HK-2 (cell line): ENCODE measurements at regions not wholly inside any gene's neighbourhood (a gene's known extent, or its start where the extent isn't known, plus 50 kb on each side); places are given as distances from the start of the nearest gene placed in this dataset.
A peak's percentile ranks its signal among the peaks of the same experiment; 100 is the strongest.

Experiments used
- DNase-seq: peaks from one replicate; pipeline ENCODE4 v3.0.0-alpha.2; 2018; ENCODE audit not compliant: unreplicated experiment

DNA sequence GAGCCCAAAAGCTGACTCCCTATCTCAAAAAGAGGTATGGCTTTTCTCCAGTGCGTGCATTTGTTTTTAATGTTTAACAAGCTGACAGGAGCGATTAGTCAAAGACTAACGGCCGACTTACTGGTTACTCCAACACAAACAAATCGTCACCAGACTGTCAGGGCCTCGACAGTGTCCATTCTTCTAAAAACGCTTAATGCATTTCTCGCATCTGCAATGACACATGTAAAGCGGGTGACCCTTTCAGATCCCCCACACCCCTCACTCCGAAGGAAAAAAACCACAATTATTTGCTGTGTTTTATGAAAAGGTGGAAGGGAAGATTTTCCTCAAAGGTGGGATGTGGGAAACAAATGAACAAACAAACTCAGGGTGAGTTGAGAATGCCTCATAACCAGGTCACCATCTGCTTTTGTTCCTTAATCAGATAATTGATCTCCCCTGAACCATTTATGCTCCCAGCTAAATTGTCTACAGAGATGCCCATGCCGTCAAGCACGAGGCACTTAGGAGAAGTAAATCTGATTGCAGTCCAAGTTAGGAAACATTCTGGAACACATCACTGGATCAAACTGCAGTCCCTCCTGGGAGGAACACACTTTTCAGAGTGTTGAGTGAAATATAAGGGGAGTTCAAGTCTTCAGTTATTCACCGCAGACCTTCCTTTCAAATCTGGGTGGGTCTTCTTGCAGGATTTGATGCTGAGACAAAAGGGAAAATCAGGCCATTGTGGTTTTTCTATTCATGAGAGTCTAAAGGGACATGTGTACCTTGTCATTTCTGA is 340.8 kb downstream of the CMPK2 start:
- DNase-seq, result no peak

DNA sequence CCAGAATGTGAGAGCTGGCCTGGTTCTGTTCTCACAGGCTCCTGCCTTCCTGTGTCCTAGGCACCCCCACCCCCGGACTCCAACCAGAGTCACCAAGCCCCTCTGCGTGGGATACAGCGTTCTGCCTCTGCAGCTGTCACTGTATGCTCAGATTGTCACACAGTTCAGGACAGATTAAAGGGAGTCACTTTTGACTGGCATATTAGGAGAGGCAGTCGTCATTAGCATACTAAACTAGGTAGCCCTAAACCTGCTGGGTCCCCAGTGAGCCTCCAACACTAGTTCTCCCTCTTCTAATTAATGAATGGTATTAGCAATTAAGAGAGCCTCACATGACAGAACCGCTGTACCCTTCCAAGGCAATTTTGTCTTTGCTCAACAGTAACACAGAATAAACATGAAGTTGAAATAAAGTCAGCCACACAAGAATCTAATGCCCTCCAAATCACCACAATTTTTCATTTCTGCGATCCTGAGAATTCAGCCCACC is 340.2 kb downstream of the CMPK2 start:
- DNase-seq, result no peak

DNA sequence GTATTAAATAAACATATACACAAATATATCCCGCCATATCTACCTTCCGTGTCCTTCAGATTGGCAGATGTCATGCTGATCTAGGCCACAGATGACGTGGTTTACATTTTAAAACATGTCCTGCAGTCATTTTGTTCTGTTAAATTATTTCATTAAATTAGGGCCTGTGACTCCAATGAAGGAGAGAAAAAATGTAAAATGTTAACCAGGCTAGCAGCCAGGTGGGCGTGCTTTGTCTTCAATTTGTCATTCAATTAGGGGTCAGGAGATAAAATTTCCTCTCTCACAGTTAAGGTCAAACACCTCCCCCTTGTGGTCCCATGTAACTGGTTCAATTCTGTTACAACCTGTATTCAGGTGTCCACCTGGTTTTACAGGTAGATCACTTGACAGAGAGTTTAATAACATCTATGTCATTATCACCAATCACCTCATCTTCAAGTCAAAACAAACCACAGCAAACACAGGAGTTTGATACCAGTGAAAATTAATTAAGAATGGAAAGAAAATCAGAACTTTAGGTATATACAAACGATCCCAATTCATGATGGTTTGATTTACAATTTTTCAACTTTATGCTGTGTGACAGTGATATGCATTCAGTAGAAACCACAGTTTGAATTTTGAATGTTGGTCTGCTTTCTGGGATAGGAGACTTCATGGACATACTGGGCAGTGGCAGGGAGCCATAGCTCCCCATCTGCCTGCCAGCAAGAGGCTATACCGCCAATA is 339.4 kb downstream of the CMPK2 start:
- no peak for DNase-seq

DNA sequence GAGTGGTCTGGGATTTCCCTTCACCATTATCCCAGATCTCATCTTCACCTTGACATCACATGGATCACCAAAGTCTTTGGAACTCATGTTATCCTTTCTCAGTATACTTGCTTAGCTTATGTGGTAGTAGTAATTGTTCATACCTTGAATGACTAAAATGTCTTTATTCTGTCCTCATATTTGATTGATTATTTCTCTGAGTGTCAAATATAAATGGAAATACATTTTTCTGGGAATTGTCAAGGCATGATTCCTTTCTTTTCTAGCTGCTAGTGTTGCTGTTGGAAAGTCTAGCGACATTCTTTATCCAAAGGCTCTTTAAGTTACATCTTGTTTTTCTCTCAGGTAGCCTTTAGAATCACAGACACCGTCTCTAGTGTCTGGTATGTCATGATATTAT is 334.4 kb downstream of the CMPK2 start:
- no peak for DNase-seq

DNA sequence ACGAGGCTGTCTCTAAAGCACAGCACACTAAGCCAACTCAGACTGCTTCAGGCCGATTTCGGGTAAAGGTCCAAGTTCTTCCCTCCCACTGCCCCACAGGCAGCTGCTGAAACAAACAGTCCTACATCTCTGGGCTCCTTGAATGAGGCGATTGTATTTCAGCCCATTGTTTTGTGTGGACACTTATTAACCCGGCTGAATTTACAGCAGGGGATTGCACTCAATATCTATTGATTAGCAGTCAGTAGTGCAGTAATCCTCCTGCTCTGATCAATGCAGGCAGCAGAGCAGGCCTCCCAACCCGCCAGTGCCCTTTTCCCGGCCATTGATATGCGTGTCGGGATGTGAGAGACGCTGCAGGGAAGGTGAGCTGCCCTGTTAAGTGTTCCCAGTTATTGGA is 330.1 kb downstream of the CMPK2 start:
- no peak for DNase-seq

DNA sequence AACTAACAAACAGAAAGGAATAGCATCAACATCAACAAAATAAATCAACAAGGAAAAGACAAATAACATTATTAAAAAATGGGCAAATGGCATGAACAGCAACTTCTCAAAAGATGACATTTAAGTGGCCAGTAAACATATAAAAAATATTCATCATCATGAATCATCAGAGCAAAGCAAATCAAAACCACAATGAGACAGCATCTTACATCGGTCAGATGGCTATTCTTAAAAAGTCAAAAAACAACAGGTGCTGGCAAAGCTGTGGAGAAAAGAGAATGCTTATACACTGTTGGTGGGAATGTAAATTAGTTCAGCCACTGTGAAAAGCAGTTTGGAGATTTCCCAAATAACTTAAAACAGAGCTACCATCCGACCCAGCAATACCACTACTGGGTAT is 327.1 kb downstream of the CMPK2 start:
- no peak for DNase-seq

DNA sequence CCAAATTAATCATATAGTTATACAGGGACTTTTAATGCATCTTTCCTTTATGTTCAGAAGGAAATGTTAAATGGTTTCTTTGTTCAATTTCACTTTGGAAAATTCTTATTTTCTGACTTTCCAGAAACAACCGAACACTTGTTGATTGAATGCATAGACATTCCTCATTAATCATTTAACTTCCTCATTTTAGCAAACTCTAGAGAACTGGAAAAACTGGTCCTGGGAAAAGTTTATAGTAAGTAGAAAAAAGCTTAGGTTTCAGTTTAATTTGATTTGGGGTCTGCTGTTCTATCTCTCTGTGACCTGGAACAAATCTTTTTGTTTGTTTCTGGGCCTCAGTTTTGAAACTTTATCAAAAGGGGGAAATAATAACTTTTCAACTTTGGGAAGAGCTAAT is 320.4 kb downstream of the CMPK2 start:
- DNase-seq, result no peak

DNA sequence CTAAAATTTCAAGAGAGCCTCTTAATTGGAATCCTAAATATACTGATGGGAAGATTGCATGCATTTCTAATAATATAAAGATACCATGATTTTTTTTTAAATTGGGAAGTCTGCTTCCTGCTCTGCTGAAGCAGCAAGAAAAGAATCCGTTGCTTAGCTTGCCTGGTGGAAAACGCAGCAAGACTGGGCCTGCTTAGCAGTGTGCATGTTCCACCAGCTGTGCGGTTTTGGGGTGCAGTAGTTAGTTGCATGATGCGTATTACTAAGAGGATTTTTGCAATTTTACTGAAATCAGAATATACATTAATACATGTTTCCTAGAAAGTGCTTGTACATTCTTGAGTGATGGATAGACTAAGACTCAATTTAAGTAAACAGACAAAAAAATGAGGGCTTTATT is 319.9 kb downstream of the CMPK2 start:
- DNase-seq, result no peak

DNA sequence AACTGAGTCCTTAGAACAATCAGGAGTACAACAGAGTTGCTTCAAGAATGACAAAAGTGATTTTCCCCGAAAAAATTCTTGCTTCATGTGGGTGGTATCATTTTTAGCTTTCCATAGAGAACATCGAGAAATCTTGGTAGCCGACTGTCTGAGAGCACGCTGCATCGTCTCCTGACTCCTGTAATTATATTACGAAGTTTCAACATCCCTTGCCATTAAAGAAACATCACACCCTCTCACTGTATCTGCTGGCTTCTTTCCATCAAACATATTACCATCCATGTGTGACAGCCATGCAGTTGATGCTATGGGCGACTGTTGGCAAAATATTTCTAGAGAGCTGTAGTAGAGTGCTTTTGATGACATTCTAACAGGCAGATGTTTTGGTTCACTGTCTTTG is 311.2 kb downstream of the CMPK2 start:
- no peak for DNase-seq

DNA sequence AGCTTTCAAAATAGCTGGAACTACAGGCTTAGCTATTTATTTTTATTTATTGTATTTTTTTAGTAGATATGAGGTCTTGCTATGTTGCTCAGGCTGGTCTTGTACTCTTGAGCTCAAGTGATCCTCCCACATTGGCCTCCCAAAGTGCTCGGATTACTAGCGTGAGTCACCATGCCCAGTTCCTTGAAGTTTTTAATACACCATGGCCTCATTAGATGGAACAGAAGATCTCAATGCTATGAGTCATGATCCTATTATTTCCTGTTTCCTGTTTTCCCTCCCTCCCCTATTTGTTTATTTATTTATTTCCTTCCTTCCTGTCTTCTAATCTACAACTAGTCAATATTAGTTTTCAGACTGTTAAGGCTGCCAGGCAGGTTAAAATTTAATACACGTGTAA is 309.0 kb downstream of the CMPK2 start:
- no peak for DNase-seq

DNA sequence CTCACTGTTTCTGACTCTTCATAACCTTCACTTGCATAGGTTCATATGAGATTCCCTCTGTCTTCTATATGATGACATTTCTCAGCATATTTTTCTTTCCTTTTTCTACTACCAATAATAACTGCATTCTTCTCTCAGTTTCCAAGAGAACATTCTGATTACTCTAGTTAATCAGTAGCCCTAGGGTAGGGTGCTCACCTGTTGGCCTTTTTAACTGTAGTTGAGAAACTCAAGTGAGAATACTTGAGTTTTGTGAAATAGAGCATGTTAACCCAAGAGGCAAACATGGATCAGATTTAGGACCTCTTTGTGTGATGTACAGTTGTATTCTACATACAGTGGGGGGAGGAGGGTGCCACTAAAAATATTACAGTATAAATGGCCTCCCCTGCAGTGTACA is 308.0 kb downstream of the CMPK2 start:
- no peak for DNase-seq

DNA sequence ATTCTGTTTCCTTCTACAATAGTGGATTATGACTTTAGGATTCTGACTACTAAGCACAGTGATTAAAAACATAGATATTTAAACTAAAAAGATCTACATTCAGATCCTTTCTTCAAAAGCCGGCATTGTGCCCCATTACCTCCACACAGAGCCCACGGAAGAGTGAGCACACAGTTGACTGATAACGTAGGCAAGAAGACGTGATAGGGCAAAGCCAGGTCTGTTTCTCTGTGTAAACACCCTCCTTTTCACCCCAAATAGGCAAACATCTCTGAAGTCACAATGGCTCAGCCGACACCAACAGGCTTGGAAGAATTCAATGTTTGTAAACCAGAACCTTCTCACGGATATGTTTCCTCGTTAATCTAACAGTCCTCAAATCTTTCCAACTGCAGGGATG is 302.9 kb downstream of the CMPK2 start:
- DNase-seq, result no peak

DNA sequence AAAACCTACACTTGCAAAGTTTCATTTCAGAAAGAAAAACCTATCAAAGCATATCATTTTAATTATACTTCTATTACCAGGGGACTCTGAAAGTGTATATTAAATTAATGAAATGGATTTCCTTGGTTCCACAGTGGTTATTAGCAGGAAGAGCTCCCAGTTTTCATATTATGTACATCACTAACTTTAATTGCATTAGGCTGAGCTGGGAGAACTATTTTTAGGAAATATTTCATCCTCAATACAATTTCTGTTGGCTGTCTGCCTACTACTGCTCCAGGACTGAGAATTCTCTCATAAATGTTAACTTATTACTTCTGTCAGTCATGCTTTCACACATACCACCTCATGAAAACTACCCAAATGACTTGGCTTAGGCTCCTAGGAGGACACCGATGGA is 301.4 kb downstream of the CMPK2 start:
- DNase-seq, result no peak

DNA sequence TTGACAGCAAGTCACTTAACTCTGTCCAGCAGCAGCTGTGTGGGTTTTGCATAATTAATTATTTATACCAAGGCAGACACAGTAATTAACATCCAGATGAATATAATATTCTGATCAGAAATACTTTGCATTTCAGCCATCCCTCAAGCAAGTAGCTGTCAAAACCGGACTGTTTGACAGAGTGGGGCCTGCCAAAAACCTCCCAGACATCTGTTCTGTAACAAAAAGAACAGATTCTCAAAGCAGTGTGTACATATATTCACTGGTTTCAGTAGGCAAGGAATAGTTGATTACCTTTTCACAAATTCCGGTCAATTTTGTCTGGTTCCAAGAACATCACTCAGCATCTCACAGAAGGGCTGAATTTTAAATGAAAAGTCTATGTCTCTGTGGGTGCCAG is 291.6 kb downstream of the CMPK2 start:
- no peak for DNase-seq

DNA sequence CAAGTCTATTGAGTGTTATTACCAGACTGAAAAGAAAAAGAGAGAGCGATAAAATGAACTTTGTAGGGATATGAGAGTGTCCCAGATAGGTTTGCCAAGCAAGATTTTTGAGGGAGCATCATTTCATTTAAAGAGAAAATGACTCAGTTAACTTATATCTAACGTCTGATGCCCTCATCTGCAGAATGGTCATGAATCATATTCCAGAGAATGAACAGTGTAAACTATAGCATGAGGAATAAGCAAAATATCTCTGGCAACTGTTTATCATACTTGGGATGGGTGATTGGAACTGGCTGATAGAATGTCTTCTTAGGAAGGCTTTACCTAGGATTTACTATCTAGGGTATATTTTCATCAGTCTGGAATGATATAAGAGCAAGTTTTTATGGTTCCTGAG is 289.4 kb downstream of the CMPK2 start:
- no peak for DNase-seq

DNA sequence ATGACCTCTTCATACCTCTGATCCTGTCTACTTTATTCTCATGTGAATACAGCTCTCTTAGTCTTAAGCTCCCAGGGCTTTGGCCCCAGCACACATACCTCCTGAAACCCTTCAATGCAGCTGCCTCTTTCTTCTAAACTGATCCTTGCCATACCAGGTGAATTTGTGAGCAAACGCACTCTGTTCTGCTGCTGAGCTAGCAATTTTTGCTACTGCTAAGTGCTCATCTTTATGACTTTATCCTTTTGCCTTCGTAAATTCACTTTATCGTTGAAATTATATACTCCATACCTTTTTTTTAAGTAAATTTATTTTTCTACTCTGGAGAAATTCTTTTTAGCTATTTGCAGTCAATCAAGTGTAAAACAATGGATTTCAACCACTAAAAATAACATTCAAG is 287.7 kb downstream of the CMPK2 start:
- DNase-seq, result no peak

DNA sequence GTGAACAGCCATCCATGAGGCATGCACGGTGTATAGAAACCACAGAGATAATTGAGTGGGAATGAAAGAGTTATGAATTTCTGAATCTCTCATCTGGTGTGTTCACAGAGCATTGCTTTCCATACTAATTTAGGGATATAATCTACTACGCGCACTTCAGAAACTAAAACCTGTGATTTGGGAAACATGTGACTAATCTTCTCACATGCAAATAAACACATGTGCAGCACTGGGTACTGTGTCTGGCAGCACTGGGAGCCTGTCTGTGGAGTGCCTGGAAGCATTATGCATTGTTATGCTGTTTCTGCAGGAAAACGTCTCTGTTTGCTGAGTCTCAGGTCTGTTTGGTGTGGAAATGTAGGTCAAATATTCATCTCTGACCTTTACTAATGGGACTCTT is 287.3 kb downstream of the CMPK2 start:
- no peak for DNase-seq

DNA sequence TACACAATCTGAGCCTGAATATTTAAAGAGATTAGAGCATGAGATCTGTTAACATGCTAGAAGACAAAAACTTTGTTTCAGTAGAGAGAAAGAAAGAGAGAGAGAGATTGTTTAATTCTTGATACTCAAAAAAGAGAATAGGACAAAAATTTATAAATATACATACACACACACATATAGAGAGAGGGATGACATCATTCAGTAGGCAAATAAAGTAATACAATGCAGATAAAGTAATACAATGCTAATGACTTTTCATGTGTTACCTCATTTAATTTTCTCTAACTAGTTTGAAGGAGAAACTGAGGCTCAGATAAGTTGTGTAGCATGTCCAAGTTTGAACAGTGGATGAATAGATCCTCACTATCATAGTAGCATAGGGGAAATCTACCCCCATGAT is 286.4 kb downstream of the CMPK2 start:
- DNase-seq, result no peak

DNA sequence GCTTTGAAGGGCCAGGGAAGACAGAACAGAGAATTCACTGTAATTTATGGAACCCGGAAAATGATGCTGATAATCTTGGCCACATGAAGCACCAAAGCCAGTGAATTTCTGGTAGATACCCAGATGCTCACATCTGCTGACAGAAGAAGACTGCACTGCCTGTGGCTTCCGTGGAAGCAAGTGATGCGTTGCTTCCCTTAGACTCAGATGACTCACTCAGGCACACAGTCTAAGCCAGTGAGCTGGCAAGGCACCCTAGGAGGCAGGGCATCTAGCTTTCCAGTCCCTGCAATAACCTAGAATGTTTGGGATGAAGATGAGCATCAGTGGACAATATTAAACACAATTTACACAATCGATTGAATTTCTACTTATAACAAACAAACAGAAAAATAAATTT is 284.7 kb downstream of the CMPK2 start:
- DNase-seq, result peak; percentile 17

DNA sequence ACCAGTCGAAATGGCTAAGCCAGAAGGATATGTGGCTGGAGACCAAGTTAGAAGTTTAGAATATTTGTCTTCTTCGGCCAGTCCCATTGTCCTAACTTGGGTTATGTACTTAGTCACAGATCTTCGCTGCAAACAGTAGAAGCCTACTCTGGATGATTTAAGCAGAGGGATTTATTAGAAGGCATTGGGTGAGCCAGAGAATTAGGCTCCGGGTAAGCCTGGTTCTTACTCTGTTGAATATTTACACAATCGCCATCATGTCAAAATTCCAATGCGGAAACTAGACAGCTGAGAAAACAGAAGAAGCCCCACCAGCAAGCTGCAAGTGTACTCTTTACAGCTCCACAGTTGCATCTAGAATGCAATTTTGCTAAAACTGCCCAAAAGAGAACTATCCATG is 276.6 kb downstream of the CMPK2 start:
- DNase-seq, result no peak

DNA sequence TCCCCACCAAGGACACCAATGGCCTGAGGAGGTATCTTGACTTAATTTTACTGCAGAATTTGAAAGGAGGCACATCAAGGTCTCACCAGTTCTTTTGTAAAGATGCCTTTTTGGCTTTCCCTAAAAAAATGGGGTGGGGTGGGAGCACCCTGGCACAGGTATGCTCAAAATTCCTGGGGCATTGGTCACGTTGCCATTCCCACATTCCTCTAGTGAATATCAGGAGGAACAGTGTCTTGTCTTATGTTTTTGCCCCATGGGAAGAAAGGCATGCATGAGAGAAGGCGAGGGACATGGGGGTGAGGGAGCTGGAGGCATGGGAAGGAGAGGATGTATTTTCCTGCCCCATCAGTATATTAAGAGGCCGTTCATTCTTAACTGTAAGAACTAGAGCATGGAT is 275.3 kb downstream of the CMPK2 start:
- DNase-seq, result no peak

DNA sequence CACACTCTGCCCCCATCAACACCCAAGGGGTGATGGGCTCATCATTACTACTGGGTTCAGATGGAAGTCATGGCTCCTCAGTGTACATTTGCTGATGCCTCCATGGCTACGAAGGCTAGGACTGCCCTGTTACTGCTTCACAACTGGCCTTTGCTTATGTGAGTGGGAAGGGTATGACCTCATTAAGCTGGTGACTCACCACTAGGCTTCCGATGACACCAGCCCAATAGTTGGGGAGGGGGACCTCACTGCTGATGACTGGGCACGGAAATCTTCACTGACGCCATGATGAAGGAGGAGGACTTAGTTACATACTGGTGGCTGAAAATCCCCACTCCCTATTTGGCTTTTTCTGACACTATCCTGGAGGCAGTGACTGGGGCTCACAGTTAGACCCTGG is 263.2 kb downstream of the CMPK2 start:
- no peak for DNase-seq

DNA sequence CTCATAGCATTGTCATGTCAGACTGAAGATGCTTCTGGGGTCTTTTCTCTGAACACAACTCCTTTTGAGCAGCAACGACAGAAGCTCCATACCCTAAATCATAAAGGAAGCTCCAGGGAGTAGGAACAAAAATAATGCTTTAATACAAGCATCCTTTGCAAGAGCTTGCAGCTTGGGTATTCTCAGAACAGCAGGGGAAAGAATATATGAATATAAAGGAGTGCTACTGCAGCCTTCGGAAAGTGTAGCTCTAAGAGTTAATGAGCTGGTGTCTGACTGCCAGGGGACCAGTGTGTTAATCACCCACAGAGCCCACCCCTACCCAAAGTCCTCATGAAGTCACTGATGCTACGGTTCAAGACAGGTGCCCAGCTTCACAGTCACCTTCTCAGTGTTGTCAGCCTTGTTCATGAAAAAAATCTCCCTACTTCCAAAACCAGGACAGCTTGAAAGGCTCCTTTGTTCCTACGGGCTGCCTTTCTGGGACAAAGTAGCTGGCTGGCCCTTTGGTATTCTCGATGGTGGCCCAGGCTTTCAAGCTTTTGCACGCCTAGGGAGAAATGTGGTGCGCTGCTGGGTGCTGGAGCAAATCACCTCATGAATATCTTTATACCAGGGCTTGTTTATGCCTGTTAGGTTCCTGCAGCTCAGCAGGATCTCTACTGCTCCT is 259.7 kb downstream of the CMPK2 start:
- no peak for DNase-seq
